HuH-7.5 (cell line): ENCODE measurements at regions not wholly inside any gene's neighbourhood (a gene's known extent, or its start where the extent isn't known, plus 50 kb on each side); places are given as distances from the start of the nearest gene placed in this dataset.
A peak's percentile ranks its signal among the peaks of the same experiment; 100 is the strongest.
"Not testable (repeated sequence)": the region's sequence is repeated elsewhere in the genome, so short reads cannot be mapped to it uniquely, and the experiment has no call there.

Experiments
- DNase-seq: peaks from one replicate; pipeline ENCODE4 v3.0.0; 2011; ENCODE audit warnings: low spot score

DNA sequence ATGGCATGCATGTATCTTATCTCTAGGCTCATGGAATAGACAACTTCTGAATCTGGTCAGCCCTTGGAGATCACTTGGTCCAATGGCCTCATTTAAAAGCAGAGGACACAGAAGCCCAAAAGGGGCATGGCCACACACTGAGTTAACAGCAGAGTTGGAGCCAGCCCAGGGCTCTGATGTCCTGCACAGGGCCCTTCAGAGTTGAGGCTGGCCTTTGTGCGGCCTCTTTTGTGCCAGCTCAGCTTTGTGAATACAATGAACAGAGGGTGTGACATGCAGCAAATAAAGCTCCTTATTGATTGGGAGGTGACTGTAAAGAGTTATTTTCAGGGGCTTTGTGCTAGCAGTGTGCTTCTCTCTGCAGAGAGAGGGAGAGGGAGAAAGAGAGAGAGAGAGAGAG, 150.1 kb upstream of the STK32A start:
- DNase-seq, result no peak

- no peak for DNase-seq
Measured at GRCh38 chr5:147085409-147085808, 149.4 kb upstream of the STK32A start.

GRCh38 chr5:147092044-147092443, 142.8 kb upstream of the STK32A start:
- no peak for DNase-seq

DNA sequence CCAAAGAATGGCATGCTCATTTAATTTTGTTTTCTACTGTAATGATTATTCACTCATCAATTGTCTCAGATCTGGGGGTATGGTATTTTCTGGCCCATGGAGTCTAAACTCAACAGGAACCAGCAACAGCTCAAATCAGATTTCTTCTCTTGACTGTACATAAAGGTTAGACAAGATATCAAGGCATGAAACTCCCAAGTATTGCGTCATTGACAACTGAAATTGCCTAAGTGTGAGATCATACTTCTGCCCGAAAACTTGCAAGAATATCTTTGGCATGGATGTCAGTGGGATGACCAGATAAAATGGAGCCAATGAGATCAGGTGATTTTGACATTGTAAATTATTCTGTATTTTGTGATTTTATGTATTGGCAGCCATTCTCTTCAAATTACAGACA, 141.7 kb upstream of the STK32A start:
- no peak for DNase-seq

GRCh38 chr5:147095740-147096139, 139.1 kb upstream of the STK32A start:
- DNase-seq, result no peak

DNA sequence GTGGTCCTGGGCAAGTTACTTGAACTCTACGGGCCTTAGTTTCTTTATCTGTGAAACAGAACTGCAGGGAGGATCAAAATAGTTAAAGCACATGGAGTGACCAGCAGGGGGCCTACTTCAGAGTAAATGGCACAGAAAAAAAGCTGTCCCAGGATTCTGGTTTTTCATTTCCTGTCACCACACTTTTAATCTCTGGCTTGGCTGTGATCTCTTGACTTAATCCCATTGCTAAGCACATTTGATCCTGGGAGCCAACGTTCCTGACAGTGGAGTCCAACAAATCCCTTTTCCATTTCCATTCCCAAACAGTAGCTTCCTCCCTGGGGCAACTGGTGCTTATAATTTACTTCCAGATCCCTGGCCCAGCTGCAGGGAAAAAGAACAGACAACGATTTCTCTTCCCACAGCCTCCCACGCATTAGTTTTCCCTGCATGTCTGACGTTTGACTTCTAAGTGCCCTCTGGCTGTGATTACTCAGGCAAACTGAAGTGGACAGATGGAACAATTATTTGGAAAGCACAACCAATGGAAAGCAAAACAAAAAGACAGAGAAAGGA, 136.5 kb upstream of the STK32A start:
- no peak for DNase-seq

DNA sequence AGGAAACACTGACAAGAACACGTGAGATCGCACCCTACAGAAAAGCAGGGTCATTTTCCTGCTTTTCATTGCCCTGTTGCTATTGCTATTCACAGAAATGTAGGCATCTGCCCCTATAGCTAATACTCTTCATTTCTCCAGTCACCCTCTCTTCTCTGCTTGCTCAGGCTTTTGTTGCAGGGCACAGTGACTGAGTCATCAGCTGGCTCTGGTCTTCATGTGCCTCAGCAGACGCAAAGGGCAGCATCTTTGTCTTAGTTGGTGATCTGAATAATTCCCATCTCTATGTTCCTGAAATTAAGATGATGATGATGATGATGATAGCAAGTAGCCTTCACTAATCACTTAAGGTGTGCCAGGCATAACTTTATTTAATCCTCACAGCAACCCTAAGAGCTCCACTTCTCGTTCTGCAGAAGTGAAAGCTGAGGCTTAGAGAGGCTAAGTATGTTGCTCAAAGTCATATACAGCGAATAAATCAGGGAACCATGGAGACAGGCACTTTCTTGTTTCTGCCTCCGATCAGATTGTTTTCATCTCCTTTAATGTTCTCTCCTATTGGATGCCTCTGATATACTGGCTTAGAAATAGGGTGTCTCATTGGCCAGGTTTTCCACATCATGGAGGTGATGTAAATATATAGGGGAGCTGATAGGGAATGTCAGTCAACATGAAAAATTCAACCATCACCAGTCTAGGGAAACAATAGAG, 133.0 kb upstream of the STK32A start:
- no peak for DNase-seq

- no peak for DNase-seq
Measured at GRCh38 chr5:147112899-147113298, 121.9 kb upstream of the STK32A start.

DNA sequence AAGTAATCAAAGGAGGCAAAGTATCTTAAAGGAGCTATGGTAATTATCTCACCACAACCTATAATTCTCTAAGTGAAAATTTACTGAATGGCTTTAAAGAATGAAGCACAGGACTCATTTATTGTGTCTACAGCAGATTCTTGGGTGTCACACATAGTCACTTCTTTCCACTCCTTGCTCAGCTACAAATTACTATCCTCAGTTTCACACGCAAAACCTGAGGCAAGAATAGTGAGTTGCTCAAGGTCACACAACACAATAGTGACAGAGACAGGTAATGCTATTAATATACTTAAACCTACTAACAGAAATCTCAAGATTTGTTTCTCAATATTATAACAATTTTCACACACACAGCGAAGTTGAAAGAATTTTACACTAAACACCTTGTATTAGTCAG, 120.9 kb upstream of the STK32A start:
- no peak for DNase-seq

GRCh38 chr5:147139759-147140158, 95.1 kb upstream of the STK32A start:
- not testable (repeated sequence) for DNase-seq

GRCh38 chr5:147140558-147140957, 94.3 kb upstream of the STK32A start:
- peak; percentile 1 for DNase-seq

DNA sequence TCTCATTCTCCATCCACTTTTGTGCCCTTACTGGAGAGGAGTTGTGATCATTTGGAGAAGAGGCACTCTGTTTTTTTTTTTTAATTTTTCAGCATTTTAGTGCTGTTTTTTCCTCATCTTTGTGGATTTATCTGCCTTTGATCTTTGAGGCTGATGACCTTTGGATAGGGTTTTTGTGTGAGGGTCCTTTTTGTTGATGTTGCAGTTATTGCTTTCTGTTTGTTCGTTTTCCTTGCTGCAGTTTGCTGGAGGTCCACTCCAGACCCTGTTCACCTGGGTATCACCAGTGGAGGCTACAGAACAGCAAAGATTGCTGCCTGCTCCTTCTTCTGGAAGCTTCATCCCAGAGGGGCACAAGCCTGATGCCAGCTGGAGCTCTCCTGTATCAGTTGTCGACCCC, 93.2 kb upstream of the STK32A start:
- DNase-seq, result not testable (repeated sequence)

- no peak for DNase-seq
Measured at GRCh38 chr5:147143215-147143614, 91.6 kb upstream of the STK32A start.

DNA sequence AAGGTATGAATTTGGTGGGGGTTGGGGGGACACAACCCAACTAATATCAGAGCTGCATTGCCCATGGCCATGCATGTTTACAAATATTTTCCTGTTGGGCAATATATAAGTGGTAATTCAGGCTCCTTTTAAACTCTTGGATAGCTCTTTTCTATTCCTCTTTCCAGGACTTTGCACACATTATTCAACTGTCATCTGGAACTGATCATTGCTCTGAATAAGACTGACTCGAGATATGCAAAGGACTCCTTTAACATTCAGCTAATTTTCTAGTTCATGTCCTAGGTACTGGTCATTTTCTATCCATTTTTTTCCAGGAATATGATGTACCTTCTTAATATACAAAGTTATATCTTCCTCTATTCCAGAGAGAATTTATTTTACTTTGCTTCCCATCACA, 89.5 kb upstream of the STK32A start:
- DNase-seq, result no peak

DNA sequence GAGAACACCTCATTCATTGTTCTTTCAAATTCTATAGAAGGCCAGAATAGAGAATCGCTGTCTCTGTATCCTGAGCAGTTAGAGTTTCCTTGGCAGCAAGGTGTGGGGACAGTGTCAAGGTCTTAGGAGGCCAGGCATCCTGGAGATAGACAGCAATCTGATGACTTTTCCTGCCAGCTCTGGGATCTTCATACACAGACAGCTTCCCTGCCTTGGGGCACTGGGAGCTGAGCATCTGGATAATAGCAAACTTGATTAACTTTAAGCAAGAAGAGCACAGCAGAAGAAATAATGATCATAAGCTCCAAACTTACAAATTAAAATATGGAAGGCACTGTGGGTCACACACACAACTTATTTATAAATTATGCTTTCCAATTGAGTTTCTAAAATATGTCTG, 86.1 kb upstream of the STK32A start:
- DNase-seq, result no peak

DNA sequence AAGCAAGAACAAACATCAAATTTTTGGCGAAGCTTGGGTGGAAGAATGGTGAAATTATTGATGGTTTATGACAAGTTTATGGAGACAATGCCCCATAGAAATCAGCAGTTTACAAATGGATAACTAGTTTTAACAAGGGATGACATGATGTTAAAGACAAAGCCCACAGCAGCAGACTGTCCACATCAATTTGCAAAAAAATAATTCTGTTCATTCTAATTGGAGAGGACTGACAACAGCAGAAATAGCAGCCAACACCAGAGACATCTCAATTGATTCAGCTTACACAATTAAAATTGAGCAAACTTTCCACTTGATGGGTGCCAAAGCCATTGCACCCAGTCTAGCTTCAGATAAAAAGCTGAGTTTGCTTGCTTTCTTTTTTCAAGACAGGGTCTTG, 82.7 kb upstream of the STK32A start:
- DNase-seq, result no peak

DNA sequence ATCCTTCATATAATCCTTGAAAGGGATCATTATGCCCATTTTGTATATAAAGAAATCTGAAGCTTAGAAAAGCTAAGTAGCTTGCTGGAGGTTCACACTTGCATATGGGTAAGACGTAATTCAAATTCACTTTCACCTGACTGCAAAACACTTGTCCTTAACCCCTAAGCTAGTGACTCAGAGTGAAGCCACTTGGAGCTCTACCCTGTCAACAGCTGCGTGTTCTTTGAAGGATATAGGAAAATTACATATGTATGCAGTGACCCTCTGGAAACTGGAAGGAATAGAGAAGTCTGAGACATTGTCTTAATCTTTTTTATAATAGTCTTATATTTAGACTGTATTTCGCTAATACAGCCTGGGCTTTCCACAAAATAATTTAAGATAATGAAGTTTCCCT, 80.0 kb upstream of the STK32A start:
- no peak for DNase-seq

- DNase-seq, result no peak
Measured at GRCh38 chr5:147156012-147156411, 78.8 kb upstream of the STK32A start.

GRCh38 chr5:147160902-147161700, 73.7 kb upstream of the STK32A start:
- DNase-seq, result no peak

DNA sequence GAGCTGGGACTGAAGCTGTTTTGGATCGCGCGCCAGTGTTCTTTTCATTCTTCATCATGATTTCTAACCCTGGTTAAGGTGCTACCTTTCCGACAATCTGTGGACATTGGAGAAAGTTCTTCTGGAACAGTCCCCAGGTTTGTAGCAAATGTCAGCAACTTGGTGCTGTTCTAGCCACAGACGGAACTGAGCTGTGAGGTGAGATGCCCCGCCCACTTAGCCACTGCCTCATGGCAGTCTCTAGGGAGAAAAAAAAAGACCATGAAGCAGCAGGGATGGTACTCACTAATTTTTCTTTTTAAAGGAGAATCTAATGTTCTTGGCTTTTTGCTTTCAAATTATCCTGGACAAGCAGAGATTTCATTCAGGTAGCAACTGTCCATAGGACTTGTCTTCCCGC, 72.1 kb upstream of the STK32A start:
- DNase-seq, result no peak

- DNase-seq, result no peak
Measured at GRCh38 chr5:147167529-147167928, 67.3 kb upstream of the STK32A start.

DNA sequence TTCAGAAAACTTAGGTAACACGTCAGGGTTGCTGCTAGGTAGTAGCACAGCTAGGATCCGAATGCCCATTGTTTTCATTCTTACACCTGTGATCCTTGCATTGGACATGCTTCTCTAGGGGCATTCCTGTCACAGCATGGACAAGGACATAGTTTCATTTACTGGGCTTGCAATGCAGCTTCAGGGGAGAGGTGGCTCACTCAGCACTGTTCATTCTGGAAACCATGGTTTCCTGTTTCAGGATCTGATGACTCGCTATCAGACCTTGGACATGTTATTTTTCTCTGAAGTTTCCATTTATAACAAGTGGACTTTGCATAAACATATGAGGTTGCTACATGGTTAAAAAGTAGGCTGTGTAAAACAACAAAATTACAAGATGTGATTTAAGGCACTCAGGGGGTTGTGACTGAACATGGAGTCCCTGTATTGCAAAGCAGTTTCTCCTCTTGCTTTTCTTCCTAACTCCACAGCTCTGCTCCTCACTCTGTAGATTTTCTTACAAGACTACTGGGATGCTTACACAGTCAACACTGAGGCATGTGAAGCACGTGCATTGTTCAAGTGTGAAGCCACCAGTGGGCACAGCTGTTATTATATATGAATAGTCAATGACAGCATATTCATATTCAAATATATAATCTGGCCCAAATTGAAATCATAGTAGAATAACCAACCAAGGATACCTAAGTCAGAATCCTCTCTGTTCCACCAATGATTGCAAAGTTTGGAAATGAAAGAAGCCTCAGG, 66.1 kb upstream of the STK32A start:
- DNase-seq, result no peak

GRCh38 chr5:147169399-147169798, 65.4 kb upstream of the STK32A start:
- no peak for DNase-seq
